HL-60 (cell line): ENCODE measurements at regions not wholly inside any gene's neighbourhood (a gene's known extent, or its start where the extent isn't known, plus 50 kb on each side); places are given as distances from the start of the nearest gene placed in this dataset.

Experiments used
- POLR2AphosphoS5 ChIP-seq: IDR thresholded peaks from 2 replicates; pipeline ENCODE4 v1.6.1; 2012; ENCODE audit warnings: low read depth
- TF ChIP-seq, protein P1 (sequence below): IDR thresholded peaks from one replicate; pipeline ENCODE4 v1.5.1; 2011; ENCODE audit warnings: low read length, control low read depth, inconsistent platforms; ENCODE audit not compliant: insufficient read depth

DNA sequence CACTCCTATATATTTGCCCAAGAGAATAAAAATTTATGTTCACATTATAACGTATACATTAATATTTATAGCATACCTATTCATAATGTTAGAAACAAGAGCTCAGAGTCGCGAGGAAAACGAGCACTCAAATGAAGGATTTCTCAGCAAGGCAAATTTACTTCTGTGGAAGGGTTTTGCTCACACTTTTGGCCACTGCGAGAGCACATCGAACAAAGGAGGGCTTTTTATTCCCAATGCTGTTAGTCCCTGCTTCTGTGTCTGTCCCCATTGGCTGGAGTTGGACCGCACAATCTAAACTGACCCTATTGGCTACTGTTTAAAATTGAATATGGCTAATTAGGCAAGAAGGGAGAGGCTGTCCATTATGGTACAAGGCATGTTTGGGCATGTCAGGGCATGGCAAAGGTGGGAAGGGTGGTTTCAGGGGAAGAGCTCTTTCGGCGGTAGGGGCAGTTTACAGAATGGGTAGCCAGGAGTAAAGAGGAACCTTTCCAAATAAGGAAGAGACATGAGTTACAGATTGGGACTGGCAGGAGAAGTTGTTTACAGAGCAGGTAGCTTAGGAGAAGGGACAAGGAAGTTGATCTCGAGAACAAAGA lies 702.9 kb downstream of the TRHDE start:
- TF ChIP-seq, protein P1, sequence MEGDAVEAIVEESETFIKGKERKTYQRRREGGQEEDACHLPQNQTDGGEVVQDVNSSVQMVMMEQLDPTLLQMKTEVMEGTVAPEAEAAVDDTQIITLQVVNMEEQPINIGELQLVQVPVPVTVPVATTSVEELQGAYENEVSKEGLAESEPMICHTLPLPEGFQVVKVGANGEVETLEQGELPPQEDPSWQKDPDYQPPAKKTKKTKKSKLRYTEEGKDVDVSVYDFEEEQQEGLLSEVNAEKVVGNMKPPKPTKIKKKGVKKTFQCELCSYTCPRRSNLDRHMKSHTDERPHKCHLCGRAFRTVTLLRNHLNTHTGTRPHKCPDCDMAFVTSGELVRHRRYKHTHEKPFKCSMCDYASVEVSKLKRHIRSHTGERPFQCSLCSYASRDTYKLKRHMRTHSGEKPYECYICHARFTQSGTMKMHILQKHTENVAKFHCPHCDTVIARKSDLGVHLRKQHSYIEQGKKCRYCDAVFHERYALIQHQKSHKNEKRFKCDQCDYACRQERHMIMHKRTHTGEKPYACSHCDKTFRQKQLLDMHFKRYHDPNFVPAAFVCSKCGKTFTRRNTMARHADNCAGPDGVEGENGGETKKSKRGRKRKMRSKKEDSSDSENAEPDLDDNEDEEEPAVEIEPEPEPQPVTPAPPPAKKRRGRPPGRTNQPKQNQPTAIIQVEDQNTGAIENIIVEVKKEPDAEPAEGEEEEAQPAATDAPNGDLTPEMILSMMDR, result no peak
- TF ChIP-seq POLR2AphosphoS5, result no peak
